NCI-H69 (cell line): ENCODE measurements at regions not wholly inside any gene's neighbourhood (a gene's known extent, or its start where the extent isn't known, plus 50 kb on each side); places are given as distances from the start of the nearest gene placed in this dataset.
A peak's percentile ranks its signal among the peaks of the same experiment; 100 is the strongest.

Experiments
- DNase-seq: peaks from one replicate; lab custom pipeline; 2025; lab: John Stamatoyannopoulos, UW

DNA sequence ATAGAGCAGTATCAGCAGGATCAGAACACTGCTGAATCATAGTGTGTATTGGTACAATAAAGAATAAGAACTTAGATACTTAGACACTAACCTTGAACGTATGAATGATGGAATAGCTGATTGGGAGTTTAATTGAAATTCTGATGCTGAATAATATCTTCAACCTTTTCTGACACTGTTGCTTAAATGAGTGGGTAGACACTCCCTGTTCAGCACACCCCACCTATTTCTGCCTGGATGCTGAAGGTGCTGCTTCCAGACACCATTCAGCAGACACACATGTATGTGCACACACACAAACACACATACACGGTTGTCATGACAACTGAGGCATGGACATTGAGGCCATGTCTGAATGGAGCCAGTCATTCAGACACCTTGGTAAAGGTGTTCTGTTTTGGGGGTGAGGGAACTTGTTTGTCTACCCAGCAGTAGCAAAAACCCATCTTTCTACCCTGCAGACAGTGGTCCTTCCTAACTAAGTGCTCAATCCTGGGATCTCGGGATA lies 54.3 kb downstream of the TMEM215 start:
- no peak for DNase-seq

DNA sequence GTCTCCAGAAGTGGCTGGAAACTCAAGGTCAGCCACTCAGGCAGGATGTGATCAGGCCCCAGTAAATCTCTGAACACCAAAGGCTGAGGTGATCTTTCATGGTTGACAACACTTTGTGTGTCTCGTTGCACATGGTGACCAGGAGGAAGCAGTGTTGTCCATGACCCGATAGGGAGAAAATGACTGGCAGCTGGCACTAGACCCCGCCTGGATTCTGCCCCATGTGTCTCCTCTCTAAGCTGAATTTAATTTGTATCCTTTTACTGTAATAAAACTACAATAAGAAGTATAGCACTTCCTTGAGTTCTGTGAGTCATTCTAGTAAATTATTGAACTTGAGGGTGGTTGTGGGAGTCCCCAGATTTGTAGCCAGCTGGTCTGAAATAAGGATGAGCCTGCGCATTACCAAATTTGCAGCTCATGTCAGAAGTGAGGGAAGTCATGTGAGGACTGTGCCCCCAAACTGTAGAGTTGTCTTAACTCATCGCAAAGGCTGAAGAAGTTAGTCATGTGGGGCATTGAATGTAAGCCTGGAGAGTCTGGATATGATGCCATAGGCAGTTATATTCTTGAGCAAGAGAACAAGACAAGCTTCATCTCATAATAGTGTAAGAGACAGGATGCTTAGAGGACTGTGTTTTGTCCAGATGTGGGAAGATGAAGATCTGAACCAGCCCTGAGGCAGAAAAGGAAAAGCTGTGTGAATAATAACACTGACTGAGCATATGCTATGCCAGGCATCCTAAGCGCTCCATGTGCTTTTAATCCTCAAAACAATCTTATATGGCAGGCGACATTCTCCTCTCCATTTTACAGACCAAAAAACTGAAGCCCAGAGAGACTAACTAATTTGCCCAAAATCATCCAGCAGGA lies 55.9 kb downstream of the TMEM215 start:
- no peak for DNase-seq

DNA sequence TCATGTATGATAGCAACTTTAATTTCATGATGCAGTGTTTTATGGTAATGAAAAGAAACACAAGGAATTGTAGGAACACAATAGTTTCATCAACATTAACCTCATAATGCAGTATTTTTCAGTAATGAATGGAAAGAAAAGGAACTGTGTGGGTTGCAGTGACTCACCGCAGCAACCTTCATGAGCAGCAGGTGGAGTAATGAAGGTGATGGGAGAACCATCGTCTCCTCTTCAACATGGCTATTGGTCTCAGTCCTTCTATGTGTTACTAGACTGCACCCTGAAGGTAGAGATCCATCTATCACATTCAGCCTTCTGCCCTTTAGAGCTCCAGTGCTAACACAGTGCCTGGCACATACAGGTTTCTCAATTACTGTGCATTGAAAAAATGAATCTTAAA lies 58.0 kb downstream of the TMEM215 start:
- no peak for DNase-seq

DNA sequence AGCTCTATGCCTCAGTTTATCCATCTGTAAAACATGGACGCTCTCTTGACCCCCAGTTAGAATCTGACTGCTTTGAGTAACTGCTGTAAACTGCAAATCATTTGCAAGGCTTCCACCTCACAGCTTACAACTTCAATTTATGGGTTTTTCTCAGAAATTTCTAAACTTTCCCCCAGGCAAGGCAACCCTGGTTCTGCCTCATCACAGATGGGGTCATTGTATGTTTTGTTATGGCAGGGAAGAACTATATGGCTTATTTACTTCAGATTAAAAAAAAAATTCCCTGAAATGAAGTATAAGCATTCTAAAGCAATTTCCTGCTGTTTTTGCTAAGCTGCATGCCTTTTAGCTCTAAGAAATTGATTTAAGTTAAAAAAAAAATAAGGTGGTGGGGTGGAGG lies 60.0 kb downstream of the TMEM215 start:
- no peak for DNase-seq

DNA sequence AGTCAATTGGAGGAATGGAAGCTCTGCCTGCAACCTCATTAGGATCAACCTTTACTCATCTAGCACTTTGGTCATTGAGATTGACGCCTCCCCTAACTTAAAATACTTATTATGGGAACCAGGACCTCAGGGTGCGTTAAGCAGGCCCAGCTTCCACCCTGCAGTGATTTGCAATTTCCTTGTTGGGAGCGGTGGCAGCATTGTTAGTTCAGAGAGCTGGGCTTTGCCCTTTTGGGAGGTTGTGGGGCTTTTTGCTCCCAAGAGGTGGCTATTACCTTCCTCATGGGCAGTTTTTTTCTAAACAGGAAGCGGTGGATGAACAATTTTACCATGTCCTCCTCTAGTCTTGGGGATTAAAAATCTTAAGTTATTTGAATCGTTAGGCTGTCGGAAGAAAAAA lies 60.9 kb downstream of the TMEM215 start:
- no peak for DNase-seq

DNA sequence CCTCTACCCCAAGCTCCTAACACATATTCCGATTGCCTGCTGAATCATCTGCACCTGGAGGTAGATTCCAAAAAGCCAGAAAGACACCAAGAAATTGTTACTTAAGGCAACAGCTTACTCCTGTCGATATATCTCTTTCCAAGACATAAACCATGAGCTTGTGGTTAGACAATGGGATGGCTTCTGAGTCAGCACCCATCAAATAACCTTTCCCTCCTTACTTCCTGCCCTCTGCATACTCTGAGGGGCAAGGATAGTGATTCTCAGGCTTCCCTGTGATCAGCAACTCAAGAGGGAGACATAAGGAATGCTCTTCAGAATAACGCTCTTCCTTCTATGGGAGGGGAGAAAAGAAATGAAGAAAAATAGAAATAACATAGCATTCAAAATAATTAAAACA lies 70.9 kb downstream of the TMEM215 start:
- no peak for DNase-seq

DNA sequence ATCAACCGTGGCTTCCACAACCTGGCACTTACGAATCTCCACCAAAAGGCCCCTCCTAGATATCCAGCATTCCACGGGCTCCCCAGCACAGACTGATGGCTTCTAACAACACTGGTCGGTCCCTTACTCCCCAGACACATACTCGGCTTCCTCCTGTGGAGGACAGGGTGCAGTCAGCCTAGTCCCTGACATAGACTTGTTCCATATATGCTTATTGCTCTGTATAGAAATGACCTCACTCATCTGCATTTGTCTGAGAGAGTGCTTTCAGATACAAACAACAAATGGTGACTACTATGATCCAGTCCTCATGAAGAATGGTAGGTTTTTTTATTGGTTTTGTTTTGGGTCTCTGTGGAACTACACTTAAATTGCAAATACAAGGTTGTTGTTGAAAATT lies 72.4 kb downstream of the TMEM215 start:
- DNase-seq = no peak

DNA sequence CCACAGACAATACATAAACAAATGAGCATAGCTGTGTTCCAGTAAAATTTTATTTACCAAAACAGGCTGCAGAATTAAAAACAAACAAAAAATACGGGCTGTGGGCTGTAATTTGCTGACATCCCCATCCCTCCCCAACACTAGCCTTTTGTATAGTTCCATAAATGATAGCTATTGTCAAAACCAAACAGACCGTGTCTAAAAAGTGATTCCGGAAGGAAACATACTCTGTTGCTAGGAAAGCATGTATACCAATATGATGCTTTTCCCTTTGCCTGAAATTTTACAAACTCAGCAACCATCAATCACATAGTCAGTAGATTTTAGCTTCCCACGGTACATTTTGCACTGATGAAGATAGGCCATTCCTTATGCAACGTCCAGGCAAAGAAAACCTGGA lies 80.0 kb downstream of the TMEM215 start:
- DNase-seq = peak; percentile 14

DNA sequence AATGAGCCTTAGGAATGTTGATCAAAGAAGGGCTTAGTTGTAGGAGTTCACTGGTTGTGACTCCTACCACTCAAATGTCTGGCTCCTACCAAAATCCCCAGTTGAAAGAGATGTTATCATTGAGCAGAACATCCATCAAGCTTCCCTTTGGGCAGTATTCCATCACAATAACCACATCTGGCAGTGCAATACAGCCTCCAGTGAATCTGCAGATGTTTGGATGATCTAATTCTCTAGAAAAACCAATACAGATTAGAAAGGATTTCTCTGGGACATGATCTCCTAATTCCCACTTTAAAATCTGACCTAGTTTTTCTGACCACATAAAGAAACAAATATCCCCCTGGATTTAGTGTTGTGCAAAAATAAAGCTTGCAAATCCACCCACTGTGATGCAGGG lies 81.6 kb downstream of the TMEM215 start:
- DNase-seq = no peak

DNA sequence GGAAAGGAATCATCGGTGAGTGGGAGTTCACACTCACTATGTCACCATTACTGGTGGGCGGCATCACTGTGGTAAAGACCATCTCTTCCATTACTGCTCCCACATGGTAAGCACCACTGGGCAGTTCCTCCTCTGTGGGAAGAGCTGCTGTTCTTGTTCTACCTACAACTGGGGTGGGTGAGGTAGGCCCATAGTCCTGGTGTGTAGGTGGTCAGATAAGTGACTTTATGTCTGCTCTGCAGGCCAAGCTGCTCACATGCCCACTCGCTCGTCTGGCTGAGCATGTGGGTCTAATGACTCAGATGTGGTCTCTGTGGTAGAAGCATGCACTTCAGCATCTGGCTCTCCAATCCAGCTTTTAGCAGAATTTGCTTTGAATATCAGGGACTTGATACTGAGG lies 82.9 kb downstream of the TMEM215 start:
- DNase-seq = no peak

DNA sequence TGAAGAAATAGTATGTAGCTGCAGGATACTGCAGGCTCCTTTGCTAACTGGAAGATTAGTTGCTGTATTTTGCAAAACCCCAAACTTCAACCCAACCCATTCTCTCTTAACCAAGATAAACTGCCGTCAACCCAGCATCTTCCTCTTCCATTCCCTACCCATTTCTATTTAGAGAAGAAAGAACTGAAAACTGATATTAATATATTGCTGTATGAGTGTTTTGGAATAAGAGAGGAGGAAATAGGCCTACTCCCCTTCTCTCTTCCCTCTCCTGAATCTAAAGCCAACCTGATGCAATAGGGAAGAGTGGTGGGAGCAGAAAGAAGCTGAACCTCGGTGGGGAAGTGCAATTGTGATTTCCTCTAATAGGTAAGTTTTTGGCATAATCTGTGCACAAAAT lies 83.7 kb downstream of the TMEM215 start:
- no peak for DNase-seq

DNA sequence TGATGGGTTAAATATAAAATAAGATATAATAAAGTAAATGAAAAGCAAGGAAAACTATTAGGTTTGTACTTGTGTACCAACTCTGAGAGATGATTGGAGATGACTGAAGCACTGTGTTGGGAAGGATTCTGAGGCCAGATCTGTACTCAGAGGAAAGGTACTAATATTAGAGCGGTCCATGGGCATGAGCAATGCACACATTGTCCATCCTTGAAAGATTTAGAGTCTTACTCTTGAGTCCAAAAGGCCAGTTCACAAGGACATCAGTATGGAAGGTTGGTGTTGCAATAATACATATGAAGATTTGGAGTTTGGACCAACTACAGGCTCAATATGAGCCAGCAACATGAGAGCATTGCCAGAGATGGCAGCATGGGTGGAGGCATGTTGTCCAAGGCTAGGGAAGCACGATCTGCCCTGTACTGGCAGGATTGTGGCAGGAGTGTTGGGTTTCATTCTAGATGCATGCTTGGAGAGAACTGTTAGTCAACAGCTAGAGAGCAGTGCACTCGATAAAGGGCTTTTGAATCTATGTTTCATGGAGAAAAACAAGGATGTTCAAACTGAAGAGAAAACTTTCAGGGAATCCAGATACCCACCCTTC lies 84.4 kb downstream of the TMEM215 start:
- DNase-seq = no peak

DNA sequence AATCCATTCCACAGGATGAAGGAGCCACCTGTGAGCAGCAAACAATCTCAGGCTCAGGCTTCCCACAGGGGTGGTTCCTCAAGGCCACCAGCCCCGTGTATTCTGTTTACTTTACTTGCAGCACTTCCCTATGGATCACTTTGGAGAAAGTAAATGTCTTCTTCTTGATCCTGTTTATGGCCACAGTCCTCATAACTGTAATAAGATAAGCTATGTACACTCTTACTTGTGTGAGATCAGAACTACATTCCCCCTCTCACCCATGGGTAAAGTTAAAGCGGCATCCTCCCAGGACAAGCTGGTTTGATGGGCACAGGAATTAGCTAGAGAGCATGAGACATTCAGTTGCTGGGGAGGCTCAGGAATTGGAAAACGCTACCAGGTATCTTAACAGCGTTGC lies 86.1 kb downstream of the TMEM215 start:
- DNase-seq = no peak

DNA sequence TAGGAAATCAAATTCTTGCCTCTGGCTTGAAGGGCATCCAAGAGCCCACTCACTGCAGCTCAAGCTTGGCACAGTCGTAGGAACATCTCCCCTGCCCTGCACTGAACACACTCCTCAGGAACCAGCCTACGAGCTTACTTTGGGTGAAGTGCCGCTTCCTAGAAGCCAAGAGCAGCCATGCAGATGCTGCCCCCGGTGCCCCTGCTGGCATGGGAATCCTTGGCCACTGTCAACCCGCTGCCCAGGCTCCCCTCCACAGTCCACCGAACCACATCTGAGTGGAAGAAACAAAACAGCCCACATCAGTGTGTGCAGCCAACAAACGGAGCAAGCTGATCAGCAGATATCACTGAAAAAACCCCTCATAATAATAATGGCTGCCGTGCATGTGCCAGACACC lies 89.8 kb downstream of the TMEM215 start:
- DNase-seq = no peak

DNA sequence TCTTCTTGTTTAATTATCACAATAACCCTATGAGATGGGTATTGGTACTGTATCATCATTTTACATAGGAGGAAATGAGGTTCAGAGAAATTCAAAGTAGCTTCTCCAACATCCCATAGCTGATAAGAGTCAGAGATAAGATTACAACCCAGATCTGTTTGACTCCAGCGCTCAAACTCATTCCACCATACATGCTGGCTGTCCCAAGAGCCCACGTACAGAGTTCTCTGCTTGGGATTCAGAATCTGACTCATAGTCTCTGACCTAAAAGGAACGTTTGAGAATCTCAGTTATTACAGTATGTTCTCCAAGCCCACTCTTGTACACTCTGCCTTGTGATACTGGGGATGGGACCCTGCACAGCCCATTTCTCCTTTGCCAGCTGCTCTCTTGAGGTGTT lies 90.2 kb downstream of the TMEM215 start:
- no peak for DNase-seq

DNA sequence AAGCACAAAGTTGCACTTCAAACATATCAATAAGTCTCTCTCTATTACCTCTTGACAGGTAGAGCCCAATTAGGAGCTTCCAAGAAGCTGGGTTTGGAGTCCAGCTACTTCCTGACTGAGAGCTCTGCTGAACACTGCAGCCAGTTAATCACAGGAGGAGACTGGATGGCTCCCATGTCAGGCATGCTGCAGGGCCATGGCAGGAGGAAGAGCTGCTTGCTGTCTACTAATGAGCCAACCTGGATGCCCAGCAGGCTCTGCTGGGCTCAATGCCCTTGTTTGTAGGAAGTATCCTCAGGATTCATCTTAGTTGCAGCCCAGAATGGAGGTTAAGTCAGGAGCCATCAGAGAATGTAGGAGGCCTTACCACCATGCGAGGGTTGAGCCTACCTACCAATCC lies 91.9 kb downstream of the TMEM215 start:
- DNase-seq = no peak

DNA sequence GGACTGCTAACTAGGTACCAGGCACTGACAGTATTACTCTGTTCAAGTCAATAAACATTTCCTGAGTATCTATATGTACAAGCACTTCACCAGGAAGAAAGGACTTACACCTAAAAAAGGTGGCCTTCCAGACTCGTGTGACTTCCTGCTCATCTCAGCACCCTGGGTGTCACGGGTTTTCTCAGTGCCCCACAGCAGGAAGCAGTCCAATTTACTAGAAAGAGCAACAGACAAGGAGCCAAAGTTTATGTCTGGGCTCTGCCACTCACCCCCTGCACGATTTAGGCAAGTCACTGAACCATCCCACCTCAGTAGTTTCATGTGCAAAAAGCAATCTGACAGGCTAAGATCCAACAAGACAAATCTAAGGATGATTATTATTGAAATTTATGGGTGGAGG lies 92.4 kb downstream of the TMEM215 start:
- DNase-seq = peak; percentile 7

DNA sequence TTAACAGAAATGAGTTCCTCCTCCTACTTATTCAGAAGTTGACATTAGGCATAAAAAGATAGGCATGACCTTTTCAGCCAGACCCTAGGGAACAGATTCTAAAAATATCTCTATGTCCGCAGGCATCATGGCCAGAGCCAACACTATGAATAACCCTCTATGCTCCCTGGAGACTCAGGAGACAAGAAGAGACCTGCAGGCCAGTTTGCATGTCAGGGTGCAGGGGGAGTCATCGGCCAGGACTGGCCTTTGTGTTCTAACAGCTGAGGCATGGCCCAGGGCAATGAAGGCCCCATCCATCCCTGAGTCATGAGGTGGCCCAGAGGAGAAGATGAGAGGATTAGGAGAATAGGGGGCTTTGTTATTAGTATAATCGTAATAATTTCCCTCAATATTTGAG lies 93.8 kb downstream of the TMEM215 start:
- DNase-seq = no peak

DNA sequence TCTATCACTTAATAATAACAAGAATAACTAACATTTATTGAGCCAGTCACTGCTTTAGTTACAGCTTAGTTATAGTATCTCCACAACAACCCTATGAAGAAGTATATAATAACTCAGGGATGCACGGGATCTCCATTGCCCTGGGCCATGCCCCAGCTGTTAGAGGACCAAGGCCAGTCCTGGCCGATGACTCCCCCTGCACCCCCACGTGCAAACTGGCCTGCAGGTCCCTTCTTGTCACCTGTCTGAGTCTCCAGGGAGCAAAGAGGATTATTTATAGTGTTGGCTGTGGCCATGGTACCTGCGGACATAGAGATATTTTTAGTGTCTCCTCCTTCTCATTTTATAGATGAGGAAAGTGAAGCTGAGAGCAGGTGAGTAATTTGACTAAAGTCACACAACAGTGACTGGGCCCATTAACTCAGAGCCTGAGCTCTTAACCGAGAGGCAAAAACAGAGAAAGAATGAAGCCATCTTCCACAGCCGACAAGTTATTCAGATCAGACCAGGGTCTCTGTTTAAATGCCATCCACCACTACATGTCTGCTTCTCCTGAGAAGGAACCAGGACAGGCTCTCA lies 94.4 kb downstream of the TMEM215 start:
- DNase-seq = no peak

DNA sequence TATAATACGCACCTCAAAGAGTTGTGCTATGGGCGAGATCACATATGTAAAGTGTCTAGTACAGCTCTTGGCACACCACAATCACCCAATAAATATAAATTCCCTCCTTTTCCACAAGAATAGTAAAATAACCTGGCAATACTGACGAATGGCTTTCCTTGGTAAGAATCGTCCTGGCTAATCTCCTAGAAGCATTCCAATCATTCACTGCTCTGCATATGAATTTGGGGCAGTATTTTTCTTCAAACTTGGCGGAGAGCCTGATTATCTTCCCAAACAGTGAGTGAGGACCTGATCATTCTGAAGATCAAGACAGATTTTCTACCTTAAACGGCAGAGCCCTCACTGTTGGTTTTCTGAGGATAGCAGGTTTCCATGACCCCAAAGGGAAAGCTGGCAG lies 96.0 kb downstream of the TMEM215 start:
- DNase-seq = no peak

DNA sequence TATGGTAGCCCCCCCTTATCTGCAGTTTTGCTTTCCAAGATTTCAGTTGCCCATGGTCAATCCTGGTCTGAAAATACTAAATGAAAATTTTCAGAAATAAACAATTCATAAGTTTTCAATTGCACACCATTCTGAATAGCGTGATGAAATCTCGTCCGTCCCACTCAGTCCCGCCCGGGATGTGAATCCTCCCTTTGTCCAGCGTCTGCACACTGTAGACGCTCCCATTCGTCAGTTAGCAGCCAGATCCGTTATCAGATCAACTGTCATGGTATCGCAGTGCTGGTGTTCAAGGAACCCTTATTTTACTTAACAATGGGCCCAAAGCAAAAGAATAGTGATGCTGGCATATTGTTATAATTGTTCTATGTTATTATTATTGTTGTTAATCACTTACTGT lies 98.6 kb downstream of the TMEM215 start:
- no peak for DNase-seq

DNA sequence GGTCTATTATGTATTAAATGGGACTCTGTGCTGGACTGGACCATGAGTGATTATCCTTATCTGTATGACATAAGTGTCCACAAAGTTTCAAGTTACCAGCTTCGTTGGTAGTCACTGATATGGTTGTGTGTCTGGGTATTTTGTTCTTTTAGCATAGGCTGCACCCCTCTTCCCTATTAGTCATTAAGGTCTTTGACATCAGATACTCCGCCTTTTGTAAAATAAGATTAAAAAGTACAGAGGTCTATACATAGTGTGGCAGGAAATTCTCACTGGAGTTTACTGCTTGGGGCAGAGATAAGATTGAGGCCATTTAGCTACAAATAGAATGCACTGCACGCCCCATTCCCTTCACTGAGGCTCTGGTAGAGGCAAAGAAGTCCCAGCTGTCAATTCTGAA lies 99.4 kb downstream of the TMEM215 start:
- DNase-seq = no peak

DNA sequence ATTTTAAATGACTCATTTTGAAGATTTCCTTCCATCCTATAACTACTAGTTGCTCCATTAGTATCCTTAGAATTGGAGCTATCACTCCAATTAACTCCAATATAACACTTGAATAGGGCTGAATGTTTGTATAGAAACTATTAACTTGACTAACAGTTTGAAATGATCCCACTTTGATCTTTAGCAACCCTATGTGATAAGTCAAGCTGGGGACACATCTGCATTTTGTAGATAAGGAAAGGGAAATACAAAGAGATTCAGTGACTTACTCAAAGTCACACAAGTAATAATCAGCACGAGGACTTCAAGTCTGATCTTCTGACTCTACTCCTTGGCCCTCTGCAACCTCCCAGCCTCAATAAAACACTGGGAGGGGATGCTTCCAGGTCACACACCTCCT lies 101.1 kb downstream of the TMEM215 start:
- no peak for DNase-seq
